B cell (primary cell): ENCODE measurements at regions not wholly inside any gene's neighbourhood (a gene's known extent, or its start where the extent isn't known, plus 50 kb on each side); places are given as distances from the start of the nearest gene placed in this dataset.

Experiments used
- EZH2 ChIP-seq: IDR thresholded peaks from 2 replicates; pipeline ENCODE4 v1.6.1; 2012; ENCODE audit warnings: borderline replicate concordance, low read depth, mild to moderate bottlenecking, moderate library complexity, low read length; ENCODE audit not compliant: insufficient read depth, poor library complexity, severe bottlenecking
- TF ChIP-seq, protein P1 (sequence below): fragments of 200-600 bp; IDR thresholded peaks from one replicate; pipeline ENCODE4 v1.8.0; 2022; ENCODE audit warnings: antibody characterized with exemption, mild to moderate bottlenecking

DNA sequence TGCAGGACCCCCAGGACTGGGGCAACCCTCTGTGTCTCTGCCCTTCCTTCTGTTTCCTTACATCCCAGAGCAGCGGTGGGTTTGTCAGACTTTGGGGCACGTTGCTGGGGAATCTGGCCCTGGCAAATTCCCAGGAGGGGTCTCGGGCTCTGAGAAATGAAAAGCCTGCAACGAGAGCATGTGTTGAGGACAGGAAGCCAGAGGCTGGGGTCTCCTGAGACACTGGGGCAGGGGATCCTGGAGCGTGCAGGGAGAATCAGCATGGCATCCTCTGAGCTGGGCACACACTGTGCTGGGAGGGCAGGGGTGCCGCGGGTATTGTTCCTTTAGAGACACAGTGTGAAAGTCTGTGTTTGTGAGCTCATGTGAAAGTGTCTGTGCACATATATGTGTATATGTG is 279.9 kb upstream of the PPP2R2D start:
- TF ChIP-seq, protein P1, sequence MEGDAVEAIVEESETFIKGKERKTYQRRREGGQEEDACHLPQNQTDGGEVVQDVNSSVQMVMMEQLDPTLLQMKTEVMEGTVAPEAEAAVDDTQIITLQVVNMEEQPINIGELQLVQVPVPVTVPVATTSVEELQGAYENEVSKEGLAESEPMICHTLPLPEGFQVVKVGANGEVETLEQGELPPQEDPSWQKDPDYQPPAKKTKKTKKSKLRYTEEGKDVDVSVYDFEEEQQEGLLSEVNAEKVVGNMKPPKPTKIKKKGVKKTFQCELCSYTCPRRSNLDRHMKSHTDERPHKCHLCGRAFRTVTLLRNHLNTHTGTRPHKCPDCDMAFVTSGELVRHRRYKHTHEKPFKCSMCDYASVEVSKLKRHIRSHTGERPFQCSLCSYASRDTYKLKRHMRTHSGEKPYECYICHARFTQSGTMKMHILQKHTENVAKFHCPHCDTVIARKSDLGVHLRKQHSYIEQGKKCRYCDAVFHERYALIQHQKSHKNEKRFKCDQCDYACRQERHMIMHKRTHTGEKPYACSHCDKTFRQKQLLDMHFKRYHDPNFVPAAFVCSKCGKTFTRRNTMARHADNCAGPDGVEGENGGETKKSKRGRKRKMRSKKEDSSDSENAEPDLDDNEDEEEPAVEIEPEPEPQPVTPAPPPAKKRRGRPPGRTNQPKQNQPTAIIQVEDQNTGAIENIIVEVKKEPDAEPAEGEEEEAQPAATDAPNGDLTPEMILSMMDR = no peak
- no peak for TF ChIP-seq EZH2
